ENCODE measurements at regions not wholly inside any gene's neighbourhood (a gene's known extent, or its start where the extent isn't known, plus 50 kb on each side); places are given as distances from the start of the nearest gene placed in this dataset.

DNA sequence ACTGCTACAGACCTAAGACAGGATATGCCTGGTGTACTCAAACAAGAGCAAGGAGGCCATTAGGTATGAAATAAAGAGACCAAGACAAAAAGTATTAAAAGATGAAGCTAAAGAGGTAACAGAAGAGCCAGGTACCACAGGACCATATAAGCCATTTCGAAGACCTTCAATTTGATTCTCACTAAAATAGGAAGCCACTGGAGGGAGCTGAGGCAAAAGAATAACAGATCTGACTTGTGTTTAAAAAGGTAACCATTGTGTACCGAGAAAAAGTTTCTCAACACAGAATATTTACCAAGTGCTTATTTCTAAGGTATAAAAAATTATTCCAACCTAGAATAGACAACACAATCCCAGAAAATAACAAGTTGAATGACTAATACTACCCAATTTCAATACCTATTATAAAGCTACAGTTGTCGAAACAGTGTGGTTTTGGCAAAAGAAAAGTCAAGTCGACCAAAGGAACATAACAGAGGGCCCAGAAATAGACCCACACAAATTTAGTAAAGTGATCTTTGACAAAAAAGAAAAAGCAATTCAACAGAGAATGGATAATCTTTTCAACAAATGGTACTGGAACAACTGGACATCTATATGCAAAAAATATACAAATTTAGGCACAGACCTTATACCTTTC, 125.3 kb upstream of the DST start:
- no peak for DNase-seq (ENCODE audit: low read depth in 3 of 3)

DNA sequence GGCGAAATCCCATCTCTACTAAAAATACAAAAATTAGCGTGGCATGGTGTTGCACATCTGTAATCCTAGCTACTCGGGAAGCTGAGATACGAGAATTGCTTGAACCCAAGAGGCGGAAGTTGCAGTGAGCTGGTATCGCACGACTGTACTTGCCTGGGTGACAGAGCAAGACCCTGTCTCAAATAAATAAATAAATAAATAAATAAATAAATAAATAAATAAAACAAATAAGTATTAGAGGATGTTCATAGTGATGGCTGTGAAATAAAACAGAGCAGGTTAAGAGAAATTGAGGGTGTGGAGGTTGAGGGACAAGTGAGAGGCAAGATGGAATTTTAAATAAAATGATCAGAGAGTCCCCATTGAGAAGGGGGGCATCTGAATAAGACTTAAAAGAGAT, 124.7 kb upstream of the DST start:
- DNase-seq (ENCODE audit: low read depth in 3 of 3), result no peak

DNA sequence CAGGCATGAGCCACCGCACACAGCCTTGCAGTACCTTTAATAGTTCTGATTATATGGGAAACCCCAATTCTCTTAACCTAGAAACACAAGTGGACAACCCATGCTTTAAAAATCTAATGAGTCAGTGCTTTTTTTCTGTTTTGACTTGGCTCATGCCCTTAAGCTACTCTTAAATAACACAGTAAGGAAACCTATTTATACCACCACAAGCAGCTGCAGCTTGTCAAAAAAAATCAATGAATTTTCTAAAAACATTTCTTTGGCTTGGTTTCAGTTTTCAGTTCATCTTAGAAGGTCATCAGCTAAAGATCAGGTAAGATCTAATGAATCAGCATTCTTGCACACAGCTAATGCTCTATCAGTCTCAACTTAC, 124.1 kb upstream of the DST start:
- no peak for DNase-seq (ENCODE audit: low read depth in 3 of 3)

DNA sequence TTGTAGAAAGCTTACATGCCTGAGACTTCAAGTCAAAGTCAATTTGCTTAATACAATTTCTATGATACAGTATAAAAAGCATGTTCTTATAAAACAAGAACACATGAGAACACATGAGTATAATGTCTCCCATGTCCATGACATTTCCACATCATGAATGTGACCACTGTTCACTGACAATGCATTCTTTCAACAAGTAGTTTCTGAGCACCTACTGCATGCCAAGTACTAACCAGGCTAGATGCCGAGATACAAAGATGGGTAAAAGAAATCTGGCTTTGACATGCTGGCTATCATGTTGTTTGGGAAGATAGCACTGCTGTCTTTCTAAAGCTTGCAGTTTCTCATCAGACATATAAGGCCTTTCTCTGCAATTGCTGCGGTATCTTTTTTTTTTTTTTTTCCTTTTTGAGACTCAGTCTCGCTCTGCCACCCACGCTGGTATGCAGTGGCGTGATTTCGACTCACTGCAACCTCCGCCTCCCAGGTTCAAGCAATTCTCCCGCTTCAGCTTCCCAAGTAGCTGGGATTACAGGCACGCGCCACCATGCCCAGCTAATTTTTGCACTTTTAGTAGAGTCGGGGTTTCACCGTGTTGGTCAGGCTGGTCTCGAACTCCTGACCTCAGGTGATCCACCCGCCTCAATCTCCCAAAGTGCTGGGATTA, 123.6 kb upstream of the DST start:
- DNase-seq (ENCODE audit: low read depth in 3 of 3), result no peak

DNA sequence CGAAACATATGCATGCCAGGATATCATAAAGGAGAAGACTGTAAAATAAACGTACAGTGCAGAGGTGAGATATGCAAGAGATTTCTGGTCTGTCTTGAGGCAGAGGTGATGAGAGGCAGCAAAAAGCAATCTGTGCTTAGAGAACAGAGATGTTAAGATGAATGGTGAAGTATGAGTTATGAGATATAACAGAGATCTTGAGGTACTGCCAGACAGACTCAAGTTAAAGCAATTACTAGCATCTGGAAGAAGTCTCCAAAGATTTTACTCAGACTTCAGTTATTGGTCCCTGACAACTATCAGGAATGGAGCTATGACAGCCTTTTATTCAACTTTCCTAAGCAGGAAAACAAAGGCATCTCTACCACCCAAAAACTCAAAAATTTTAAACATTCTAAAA, 122.8 kb upstream of the DST start:
- DNase-seq (ENCODE audit: low read depth in 3 of 3), result no peak

DNA sequence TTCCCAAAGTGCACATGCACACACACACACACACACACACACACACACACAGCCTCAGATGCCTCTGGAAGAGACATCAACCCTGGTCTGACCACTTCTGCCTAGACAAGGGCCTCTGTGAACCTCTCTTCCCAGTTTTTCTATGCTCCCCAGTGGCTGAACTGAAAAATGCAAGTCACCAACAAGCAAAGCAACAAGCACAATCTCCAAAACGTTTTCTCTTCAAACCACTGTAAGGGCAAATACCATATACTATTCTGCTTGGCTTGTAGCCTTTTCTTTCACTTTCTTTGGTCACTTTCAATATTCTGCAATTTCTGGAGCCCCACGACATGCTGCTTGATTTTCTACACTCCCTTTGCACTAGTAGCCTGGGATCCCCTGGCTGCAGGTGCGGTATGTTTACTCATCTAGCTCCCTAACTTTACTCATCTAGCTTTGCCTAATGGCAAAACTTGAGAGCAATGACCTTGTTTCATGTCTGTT, 121.4 kb upstream of the DST start:
- DNase-seq (ENCODE audit: low read depth in 3 of 3), result no peak

DNA sequence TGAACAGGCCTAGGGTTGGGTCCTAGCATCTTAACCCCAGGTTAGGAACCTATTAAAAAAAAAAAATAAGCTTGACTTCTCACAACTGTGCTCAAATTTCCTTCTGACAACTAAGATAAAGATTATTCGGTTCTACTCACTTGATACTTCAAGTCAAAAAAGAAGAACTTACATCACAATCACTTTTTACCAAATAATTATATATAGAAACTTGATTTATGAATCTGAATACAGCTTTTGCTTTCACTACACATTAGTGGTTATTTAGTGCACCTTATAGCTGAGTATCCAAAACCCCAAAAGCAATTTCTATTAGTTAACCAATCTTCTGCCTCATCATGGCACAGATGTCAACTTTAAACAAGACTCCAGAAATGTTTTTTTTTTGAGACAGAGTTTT, 119.0 kb upstream of the DST start:
- DNase-seq (ENCODE audit: low read depth in 3 of 3), result no peak

DNA sequence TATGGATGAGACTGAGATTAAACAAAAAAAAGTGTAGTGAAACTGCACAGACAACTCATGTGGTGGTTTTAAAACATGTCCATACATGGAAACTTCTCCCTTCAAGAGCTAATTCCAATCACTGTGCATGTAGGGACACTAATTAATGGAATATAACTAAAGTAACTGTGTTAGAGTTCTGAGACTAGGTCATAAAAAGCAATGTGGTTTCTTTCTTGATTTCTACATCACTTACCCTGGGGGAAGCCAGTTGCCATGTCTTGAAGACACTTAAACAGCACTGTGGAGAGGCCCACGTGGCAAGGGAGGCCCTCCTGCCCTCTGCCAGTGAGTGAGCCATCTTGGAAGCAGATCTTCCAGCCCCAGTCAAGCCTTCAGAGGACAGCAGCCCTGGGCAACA, 118.2 kb upstream of the DST start:
- DNase-seq (ENCODE audit: low read depth in 3 of 3), result no peak

DNA sequence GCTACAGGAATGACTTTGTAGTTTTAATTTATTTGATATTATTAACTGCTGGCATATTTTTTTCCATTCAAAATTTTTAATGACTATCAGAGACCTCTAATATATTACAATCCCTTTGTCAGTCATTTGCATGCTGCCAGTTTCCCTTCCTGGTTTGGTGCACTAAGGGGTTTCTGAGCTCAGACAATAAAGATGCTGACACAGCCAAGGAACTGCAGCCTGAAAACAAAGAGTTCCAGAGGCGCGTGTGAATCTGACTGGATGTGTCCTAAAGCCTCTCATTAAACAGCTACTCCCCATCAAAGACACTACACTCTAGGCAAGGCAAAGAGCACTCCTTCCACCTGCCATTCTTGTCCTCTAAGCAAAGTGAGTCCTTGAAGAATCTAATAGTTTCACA, 116.8 kb upstream of the DST start:
- DNase-seq (ENCODE audit: low read depth in 3 of 3), result no peak

DNA sequence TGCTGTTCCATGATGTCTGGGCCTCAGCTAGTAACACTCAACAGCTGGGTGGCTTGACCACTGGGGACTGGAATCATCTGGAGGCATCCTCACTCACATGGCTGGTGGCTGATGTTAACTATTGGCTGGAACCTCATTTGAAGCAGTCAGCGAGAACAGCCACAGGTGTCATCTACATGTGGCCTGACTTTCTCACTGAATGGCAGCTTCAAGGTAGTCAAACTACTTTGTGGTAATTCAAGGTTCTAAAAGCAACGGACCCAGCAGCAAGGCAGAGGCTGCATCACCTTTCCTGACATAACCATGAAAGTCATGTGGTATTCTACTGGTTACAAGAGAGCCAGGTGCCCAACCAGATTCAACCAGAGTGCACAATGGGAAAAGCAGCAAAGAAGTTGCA, 115.9 kb upstream of the DST start:
- DNase-seq (ENCODE audit: low read depth in 3 of 3), result no peak

DNA sequence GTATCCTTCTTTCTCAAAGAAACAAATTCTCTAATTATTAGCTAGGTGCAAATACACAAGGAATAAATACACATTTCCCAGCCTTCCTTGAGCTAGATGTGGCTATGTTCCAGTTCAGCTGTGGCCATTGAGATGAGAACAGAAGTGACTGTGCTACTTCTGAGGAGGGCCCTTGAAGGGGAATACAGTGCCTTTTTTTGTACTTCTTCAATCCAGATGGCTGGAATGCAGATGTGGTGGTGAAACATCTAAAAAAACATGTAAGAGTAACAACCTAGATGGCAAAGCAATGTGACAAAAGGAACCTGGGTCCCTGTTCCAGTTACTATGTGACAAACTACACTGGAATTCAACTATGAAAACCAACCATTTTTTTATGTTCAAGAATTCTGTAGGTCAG, 115.4 kb upstream of the DST start:
- no peak for DNase-seq (ENCODE audit: low read depth in 3 of 3)

DNA sequence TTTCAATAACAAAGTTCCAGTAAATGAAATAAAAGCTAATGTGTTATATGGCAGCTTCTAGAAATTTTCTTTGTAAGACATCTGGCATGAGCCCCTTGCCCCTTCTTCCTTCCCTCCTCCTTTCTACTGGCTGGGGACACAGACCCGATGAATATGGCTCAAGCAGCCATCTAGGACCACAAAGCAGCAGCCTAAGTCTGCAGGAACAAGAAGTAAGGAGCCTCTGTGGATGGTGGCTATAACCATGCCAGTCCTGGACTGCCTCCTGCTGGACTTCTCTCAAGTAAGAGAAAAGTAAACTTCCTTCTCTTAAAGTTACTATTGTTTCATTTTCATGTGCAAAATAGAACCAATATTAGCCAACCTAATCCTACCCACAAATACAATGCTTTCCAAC, 114.9 kb upstream of the DST start:
- no peak for DNase-seq (ENCODE audit: low read depth in 3 of 3)

DNA sequence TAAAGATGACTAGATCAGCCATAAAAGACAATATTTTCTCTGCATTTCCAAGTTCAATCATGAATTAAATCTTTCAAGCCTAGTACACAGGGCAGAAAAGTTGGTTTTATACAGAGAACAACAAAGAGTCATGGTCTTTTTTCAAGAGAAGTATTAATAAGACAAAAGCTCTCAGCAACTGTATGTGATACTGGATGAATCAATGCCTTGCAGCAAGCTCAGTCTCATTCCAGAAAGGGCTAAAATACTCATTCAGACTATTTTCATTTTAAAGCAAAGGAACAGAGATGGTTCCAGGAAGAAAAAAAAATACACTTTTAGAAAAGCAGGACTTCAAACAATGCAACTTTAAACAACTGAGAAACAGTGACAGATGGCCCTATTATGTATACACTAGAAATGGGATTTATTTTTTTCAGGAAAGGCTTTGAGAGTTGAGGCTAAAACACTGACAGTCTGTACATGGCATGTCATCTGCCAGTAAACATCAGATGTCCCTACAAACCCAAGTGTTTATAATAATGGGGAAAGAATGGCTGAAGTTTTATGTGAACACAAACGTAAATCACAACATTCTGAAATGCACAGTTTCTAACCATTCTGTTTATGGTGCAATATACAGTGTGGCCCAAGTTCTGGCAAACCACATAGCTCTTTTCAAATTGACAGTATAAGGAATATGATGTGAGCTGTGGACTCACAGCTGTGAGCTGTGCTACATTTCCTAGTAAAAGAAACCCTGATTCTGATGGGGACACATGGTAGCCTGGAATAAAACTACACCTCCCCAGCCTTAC, 114.3 kb upstream of the DST start:
- no peak for DNase-seq (ENCODE audit: low read depth in 3 of 3)

DNA sequence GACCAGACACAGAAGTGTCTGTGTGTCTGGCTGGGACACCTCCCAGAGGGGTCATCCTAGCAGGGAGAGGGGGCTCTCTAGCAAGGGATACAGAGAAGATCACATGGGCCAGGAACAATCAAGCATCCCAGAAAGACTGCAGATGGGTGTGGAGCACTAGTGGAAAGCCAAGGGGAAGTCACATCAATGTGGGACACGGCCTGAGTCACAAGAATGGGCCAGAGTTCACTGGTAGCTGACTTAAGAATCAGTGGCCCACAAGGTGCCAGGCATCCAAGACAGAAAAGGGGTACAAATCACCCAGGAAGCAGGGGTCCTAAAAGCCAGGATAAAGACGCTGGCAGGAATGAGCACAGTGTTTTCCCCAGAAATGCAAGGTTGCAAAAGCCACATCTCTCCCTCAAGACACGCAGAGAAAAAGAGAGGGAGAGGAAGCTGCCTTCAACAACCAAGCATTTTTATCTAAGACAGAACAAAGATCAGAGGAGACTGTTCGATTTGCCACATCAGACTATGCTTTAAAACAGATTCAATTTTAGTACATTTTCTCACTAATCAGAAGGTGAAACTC, 113.6 kb upstream of the DST start:
- no peak for DNase-seq (ENCODE audit: low read depth in 3 of 3)

DNA sequence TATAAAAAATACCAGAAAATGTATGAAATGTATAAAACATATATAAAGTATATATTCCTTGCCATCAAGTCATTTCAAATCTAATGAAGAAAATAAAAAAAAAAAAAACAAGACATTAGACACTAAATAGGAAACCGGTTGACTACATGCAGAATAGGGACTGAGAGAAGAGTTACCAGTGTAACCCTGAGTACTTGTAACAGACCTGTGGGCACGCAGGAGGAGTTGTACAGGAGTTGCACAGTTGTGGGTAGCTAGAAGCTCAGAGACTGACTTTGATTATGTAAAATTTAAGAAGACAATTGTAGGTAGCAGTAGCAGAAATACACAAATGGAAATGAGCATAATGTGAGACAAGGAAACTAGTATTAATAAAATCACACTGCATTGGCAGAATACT, 112.4 kb upstream of the DST start:
- no peak for DNase-seq (ENCODE audit: low read depth in 3 of 3)

DNA sequence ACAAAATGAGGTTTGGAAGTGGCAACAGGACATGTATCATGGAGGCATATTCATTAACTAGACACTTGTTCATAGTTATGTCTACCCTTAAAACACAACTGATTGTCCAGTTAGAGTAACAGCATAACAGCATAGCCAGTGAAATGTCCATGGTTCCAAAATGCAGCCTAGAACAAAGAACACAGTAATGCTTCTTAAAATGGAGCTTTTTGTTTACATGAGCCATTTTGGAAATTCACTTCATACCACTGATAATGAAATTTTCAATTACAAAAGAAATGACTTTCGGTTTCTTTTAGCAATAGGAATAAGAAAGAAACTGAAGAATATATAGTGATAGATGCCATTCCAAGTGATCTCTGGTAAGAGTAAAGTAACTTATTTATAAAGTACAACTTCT, 111.1 kb upstream of the DST start:
- no peak for DNase-seq (ENCODE audit: low read depth in 3 of 3)

DNA sequence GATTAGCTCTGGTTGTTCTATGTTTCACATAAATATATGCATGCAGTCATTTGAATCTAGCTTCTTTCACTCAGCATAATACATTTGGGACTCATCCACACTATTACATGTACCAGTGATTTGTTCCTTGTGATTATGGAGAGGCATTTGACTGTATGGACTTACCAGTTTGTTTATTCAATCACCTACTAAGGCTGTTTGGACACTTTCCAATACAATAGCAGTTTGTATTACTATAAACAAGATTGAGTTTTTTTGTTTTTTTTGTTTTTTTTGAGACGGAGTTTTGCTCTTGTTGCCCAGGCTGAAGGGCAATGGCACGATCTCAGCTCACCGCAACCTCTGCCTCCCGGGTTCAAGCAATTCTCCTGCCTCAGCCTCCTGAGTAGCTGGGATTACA, 109.8 kb upstream of the DST start:
- DNase-seq (ENCODE audit: low read depth in 3 of 3), result no peak

DNA sequence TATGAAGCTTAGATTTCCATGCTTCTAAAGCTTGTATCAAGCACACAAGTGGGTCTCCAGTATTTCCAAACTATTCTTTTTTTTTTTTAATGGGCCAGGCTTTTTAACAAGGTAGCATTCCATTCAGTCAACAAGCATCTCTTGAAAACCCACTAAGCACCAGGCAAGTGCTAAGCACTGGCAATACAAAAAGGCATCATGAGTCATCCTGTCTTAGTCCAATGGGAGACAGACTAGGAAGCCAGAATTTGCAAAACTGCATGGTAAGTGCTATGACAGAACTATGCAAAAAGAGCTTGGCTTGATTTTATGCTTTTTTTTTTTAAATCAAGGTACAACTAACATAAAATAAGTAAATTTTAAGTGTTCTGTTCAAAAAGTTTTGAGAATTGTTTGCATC, 109.3 kb upstream of the DST start:
- DNase-seq (ENCODE audit: low read depth in 3 of 3), result no peak

DNA sequence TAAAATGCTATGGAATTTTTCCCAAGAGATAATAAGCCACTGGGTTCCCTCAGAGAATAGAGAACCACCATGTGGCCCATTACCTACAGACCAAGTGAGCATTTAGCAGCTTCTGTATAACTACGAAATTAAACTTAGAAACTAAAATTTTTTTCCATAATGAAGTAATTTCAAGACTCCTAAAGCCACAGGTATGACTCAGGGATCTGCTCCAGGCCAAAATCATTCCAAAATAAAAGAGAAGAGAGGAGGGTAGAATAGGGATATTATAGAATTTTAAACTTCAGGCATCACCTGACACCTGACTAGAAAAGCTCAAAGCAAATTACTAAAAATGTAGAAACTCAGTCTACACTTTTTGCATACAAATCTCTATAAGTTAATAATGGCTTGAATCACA, 108.9 kb upstream of the DST start:
- DNase-seq (ENCODE audit: low read depth in 3 of 3), result no peak

DNA sequence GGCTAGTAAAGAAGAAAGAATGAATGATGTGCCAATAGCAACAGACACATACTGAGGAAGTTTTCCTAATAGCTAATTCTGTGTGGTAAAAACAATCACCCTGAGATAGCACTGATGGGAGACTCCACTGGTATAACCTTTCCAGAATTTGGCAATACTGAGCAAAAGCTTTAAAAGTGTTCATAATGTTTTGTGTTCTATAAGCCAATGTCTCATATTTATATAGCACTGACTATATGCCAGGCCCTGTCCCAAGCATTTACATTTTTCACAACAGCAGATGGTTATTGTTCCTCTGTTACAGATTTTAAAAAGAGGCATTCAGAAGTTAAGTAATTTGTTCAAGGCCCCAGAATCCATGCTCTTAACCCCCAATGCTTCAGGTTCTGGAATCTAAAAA, 108.0 kb upstream of the DST start:
- no peak for DNase-seq (ENCODE audit: low read depth in 3 of 3)

DNA sequence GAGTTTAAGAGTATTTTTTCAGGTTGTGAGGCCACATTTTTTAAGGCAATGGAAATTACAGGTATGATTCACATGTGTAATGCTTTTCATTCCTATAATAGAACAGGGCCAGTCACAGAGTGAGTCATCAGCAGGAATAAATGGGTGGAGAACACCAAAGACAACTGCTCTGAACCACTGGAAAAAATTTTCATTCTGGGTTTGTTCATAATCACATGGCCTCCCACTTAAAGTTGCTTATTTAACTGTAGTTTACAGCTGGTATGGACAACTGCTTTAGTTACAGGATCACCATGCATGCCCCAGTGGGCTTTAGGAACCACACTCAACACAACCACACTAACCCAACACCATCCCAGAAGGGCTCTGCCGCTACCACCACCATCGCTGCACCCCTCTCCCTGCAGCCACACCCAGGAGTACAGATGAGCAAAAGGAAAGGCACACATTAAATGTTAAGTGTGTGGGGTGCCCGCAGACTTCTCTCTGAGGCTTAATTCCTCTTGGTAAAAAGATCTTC, 107.0 kb upstream of the DST start:
- DNase-seq (ENCODE audit: low read depth in 3 of 3), result no peak

DNA sequence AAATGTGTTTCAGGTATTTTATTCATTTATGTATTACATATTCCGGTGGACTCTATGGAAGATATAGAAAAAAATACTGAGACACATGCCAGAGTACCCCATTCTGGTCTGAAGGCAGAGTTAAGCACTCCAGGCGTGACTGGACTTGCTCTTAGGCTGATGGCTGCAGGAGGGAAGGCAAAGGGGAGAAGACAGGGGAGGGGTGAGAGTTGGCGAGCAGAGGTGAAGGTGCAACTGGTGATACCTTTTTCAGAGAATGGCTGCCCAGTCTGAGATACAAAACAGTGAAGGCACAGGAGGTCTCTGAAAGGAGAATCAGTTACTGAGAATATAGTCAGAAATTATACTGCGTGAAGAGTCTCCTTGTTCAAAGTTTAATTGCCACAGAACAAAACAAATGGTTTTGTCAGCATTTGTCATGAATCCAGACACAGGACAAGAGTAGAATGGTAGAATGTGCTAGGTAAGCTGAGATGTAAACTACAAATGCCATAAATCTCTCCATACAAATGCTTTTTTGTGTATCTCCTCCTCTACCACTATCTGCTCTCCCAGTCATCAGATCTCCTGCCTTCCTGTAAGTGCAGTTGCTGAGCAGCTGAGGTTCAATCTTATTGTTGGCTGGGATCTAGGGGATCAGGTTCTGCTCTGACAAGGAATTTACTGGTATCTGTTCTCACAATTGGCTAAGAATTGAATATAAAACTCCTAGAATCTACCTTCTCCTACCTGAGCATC, 104.2 kb upstream of the DST start:
- DNase-seq (ENCODE audit: low read depth in 3 of 3), result no peak

Measured in stimulated activated CD4-positive, alpha-beta T cell treated with anti-CD3 and anti-CD28 coated beads, TNF-alpha, amount 100 ng/mL, for 24 hours (primary cell).